ENCODE measurements at regions not wholly inside any gene's neighbourhood (a gene's known extent, or its start where the extent isn't known, plus 50 kb on each side); places are given as distances from the start of the nearest gene placed in this dataset.
A peak's percentile ranks its signal among the peaks of the same experiment; 100 is the strongest.

DNA sequence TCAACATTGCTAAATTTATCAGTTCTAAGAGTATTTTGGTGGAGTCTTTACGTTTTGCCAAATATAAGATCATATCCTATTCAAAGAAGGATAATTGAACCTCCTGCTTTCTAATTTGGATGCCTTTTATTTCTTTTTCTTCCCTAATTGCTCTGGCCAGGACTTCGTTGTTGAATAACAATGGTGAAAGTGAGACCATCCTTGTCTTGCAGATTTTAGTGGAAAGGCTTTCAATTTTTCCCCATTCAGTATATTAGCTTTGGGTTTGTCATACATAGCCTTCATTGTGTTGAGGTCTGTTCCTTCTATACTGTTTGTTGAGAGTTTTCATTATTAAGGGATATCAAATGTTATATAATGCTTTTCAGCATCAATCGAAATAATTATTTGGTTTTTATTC lies 1974.2 kb upstream of the ACO1 start:
- TF ChIP-seq, protein P1, sequence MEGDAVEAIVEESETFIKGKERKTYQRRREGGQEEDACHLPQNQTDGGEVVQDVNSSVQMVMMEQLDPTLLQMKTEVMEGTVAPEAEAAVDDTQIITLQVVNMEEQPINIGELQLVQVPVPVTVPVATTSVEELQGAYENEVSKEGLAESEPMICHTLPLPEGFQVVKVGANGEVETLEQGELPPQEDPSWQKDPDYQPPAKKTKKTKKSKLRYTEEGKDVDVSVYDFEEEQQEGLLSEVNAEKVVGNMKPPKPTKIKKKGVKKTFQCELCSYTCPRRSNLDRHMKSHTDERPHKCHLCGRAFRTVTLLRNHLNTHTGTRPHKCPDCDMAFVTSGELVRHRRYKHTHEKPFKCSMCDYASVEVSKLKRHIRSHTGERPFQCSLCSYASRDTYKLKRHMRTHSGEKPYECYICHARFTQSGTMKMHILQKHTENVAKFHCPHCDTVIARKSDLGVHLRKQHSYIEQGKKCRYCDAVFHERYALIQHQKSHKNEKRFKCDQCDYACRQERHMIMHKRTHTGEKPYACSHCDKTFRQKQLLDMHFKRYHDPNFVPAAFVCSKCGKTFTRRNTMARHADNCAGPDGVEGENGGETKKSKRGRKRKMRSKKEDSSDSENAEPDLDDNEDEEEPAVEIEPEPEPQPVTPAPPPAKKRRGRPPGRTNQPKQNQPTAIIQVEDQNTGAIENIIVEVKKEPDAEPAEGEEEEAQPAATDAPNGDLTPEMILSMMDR (IDR thresholded peaks at IDR 0.05), result no peak
- Histone ChIP-seq H3K27ac (no peak overlapping the region), H3K9me3 (peaks cover 0 to 28% of the 10 kb centered on the region in 2 donors), H3K4me3 (no peak overlapping the region), H3K27me3 (no peaks in the 10 kb centered on the region), H3K4me1 (no peaks in the 10 kb centered on the region), H3K36me3 (no peaks in the 10 kb centered on the region)
- ATAC-seq (no peak), DNase-seq (no peak)
- intact Hi-C loops (cut with DNase I), result no loop called here

DNA sequence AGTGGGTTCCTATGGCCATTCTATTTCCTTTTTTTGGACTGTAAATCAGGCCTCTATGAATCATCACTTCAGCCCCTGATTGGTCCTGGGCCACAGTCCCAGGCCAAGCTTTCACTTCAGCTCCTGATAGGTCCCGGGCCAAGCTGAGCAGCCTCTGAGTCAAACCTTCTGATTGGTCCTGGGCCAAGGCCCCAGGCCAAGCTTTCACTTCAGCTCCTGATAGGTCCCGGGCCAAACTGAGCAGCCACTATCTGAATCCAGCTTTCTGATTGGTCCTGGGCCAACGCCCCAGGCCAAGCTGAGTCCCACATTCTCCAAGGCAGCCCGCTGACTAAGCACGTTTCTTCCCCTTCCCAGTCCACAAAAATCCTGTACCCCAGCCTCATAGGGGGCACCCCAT lies 1972.9 kb upstream of the ACO1 start:
- no peak overlapping the region for H3K4me3 ChIP-seq
- no peaks in the 10 kb centered on the region for H3K27me3 ChIP-seq
- no peak overlapping the region for H3K27ac ChIP-seq
- H3K9me3 ChIP-seq, result peaks cover 0 to 29% of the 10 kb centered on the region in 2 donors
- H3K36me3 ChIP-seq, result no peaks in the 10 kb centered on the region
- no peaks in the 10 kb centered on the region for H3K4me1 ChIP-seq
- TF ChIP-seq, protein P1 (IDR thresholded peaks at IDR 0.05), result no peak
- peak in 1 of 4 donors; percentile 10 for DNase-seq
- intact Hi-C loops (cut with DNase I), result no loop called here
- ATAC-seq, result no peak

DNA sequence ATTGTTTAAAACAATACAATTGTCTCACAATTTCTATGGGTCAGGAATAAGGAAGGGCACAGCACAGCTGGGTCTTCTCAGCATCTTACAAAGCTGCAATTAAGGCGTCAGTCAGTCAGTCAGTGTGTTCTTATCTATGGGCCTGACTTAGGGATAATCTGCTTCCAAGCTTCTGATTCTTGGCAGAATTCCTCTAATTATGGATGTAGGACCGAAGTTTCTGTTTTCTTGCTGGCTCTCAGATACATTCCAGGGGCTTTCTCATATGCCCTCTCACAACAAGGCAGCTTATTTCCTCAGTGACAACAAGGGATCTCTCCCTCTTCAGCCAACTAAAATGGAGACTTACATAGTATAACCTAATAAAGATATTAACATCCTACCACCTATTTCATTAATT lies 1925.3 kb upstream of the ACO1 start:
- H3K9me3 ChIP-seq, result no peaks in the 10 kb centered on the region
- no peaks in the 10 kb centered on the region for H3K27me3 ChIP-seq
- ATAC-seq, result no peak
- H3K4me3 ChIP-seq, result no peak overlapping the region
- no peak overlapping the region for H3K27ac ChIP-seq
- DNase-seq, result peak in 2 of 4 donors; percentile 6 to 20
- no peaks in the 10 kb centered on the region for H3K4me1 ChIP-seq
- intact Hi-C loops (cut with DNase I), result no loop called here
- TF ChIP-seq, protein P1 (IDR thresholded peaks at IDR 0.05), result no peak
- no peaks in the 10 kb centered on the region for H3K36me3 ChIP-seq

DNA sequence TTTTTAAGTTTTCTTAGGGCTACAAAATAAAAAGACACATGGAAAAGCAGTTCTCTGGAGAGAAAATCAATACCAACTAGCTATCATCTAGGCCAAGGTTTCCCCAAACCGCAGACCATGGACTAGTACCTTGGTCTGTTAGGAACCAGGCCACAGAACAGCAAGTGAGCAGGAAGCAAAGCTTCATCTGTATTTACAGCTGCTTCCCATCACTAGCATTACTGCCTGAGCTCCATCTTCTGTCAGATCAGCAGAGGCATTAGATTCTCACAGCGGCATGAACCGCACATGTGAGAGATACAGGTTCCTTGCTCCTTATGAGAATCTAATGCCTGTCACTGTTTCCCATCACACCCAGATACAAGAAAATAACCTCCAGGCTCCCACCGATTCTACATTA lies 1907.6 kb upstream of the ACO1 start:
- intact Hi-C loops (cut with DNase I), result no loop called here
- no peak for ATAC-seq

DNA sequence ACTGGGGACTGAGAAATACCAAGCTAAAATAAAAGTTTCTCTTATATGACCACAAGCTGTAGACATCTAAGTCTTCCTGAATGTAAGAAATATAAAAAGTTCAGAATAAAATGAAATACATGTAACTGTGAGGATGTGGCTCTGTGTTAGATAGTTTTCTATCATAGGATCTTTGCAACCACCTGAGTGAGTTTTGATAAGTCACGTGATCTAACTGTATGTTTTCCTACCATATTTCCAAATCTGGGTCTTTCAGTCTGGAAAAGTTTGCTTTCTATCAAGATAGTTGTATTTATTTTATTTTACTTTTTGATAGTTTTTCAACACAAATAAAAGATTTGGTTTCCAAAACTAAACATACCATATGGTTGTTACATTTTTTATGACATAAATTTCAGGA lies 1905.8 kb upstream of the ACO1 start:
- no peak for DNase-seq
- no peaks in the 10 kb centered on the region for H3K36me3 ChIP-seq
- no peak for ATAC-seq

More for the DNA sequence above, 1907.6 kb upstream of the ACO1 start:
- no peak for DNase-seq
- peaks cover 0 to 2% of the 10 kb centered on the region in 2 donors for H3K9me3 ChIP-seq
- no peaks in the 10 kb centered on the region for H3K4me1 ChIP-seq
- no peaks in the 10 kb centered on the region for H3K36me3 ChIP-seq
- H3K27me3 ChIP-seq, result no peaks in the 10 kb centered on the region
- TF ChIP-seq, protein P1 (IDR thresholded peaks at IDR 0.05), result no peak
- no peak overlapping the region for H3K4me3 ChIP-seq
- no peak overlapping the region for H3K27ac ChIP-seq

More for the DNA sequence above, 1905.8 kb upstream of the ACO1 start:
- intact Hi-C loops (cut with DNase I), result no loop called here
- Histone ChIP-seq H3K27ac (no peak overlapping the region), H3K4me1 (no peaks in the 10 kb centered on the region), H3K4me3 (no peak overlapping the region), H3K9me3 (peaks cover 0 to 2% of the 10 kb centered on the region in 2 donors), H3K27me3 (no peaks in the 10 kb centered on the region)
- TF ChIP-seq, protein P1 (IDR thresholded peaks at IDR 0.05), result no peak
